ENCODE measurements at regions not wholly inside any gene's neighbourhood (a gene's known extent, or its start where the extent isn't known, plus 50 kb on each side); places are given as distances from the start of the nearest gene placed in this dataset.

GRCh38 chr1:194227161-194227560 lies 1040.7 kb upstream of the B3GALT2 start:
- no peaks in the 10 kb centered on the region for H3K27me3 Mint-ChIP-seq (ENCODE audit: insufficient read depth, unreplicated experiment)
- Histone ChIP-seq H3K27me3 (replicated peaks; ENCODE audit: control insufficient read depth, insufficient read depth, low read length) (no peaks in the 10 kb centered on the region), H3K4me1 (no peaks in the 10 kb centered on the region), H3K9me3 (no peaks in the 10 kb centered on the region), H3K36me3 (ENCODE audit: control insufficient read depth, insufficient read depth, low read length) (no peaks in the 10 kb centered on the region), H3K4me3 (ENCODE audit: low read depth, low read length) (no peak overlapping the region)
- no peak overlapping the region for H3K4me3 Mint-ChIP-seq (ENCODE audit: unreplicated experiment)
- no peaks in the 10 kb centered on the region for H3K9me3 Mint-ChIP-seq (ENCODE audit: unreplicated experiment)
- H3K36me3 Mint-ChIP-seq (ENCODE audit: insufficient read depth, unreplicated experiment) = no peaks in the 10 kb centered on the region
- no peak for TF ChIP-seq CTCF (IDR thresholded peaks at IDR 0.05; ENCODE audit: insufficient read depth in 1 of 2, low read depth in 1 of 2, low read length in 1 of 2, severe bottlenecking in 1 of 2, unreplicated experiment in 1 of 2)
- no peak overlapping the region for H3K27ac Mint-ChIP-seq (ENCODE audit: unreplicated experiment)
- BruUV-seq (replicated peaks) = no TSS peak
- ChIA-PET CTCF (no interaction called here), POLR2A (no interaction called here)
- DNase-seq = no peak
- H3K4me1 Mint-ChIP-seq (ENCODE audit: low read depth, unreplicated experiment) = no peaks in the 10 kb centered on the region
- intact Hi-C loops (cut with micrococcal nuclease; ENCODE audit: unreplicated experiment) = no loop called here

GRCh38 chr1:194225821-194226220 lies 1039.4 kb upstream of the B3GALT2 start:
- DNase-seq = no peak
- Mint-ChIP-seq H3K4me3 (ENCODE audit: unreplicated experiment) (no peak overlapping the region), H3K27me3 (ENCODE audit: insufficient read depth, unreplicated experiment) (no peaks in the 10 kb centered on the region), H3K36me3 (ENCODE audit: insufficient read depth, unreplicated experiment) (no peaks in the 10 kb centered on the region), H3K9me3 (ENCODE audit: unreplicated experiment) (no peaks in the 10 kb centered on the region), H3K4me1 (ENCODE audit: low read depth, unreplicated experiment) (no peaks in the 10 kb centered on the region), H3K27ac (ENCODE audit: unreplicated experiment) (no peak overlapping the region)
- H3K27me3 ChIP-seq (replicated peaks; ENCODE audit: control insufficient read depth, insufficient read depth, low read length) = no peaks in the 10 kb centered on the region
- no peak overlapping the region for H3K4me3 ChIP-seq (ENCODE audit: low read depth, low read length)
- H3K36me3 ChIP-seq (ENCODE audit: control insufficient read depth, insufficient read depth, low read length) = no peaks in the 10 kb centered on the region
- H3K4me1 ChIP-seq = no peaks in the 10 kb centered on the region
- H3K9me3 ChIP-seq = no peaks in the 10 kb centered on the region
- intact Hi-C loops (cut with micrococcal nuclease; ENCODE audit: unreplicated experiment) = no loop called here
- ChIA-PET CTCF (no interaction called here), POLR2A (no interaction called here)
- no TSS peak for BruUV-seq (replicated peaks)
- no peak for TF ChIP-seq CTCF (IDR thresholded peaks at IDR 0.05; ENCODE audit: insufficient read depth in 1 of 2, low read depth in 1 of 2, low read length in 1 of 2, severe bottlenecking in 1 of 2, unreplicated experiment in 1 of 2)

- BruUV-seq (replicated peaks) = no TSS peak
- CTCF ChIA-PET = no interaction called here
Measured at GRCh38 chr1:194223596-194223995, 1037.2 kb upstream of the B3GALT2 start.

More at GRCh38 chr1:194223596-194223995, 1037.2 kb upstream of the B3GALT2 start:
- intact Hi-C loops (cut with micrococcal nuclease; ENCODE audit: unreplicated experiment) = no loop called here
- H3K27ac Mint-ChIP-seq (ENCODE audit: unreplicated experiment) = no peak overlapping the region
- no peaks in the 10 kb centered on the region for H3K36me3 Mint-ChIP-seq (ENCODE audit: insufficient read depth, unreplicated experiment)
- H3K27me3 Mint-ChIP-seq (ENCODE audit: insufficient read depth, unreplicated experiment) = no peaks in the 10 kb centered on the region
- H3K9me3 Mint-ChIP-seq (ENCODE audit: unreplicated experiment) = no peaks in the 10 kb centered on the region
- no peaks in the 10 kb centered on the region for H3K27me3 ChIP-seq (replicated peaks; ENCODE audit: control insufficient read depth, insufficient read depth, low read length)
- no peaks in the 10 kb centered on the region for H3K36me3 ChIP-seq (ENCODE audit: control insufficient read depth, insufficient read depth, low read length)
- no peaks in the 10 kb centered on the region for H3K4me1 Mint-ChIP-seq (ENCODE audit: low read depth, unreplicated experiment)
- no peak for DNase-seq
- no peak for TF ChIP-seq CTCF (IDR thresholded peaks at IDR 0.05; ENCODE audit: insufficient read depth in 1 of 2, low read depth in 1 of 2, low read length in 1 of 2, severe bottlenecking in 1 of 2, unreplicated experiment in 1 of 2)
- H3K4me3 ChIP-seq (ENCODE audit: low read depth, low read length) = no peak overlapping the region
- POLR2A ChIA-PET = no interaction called here
- H3K9me3 ChIP-seq = no peaks in the 10 kb centered on the region
- no peaks in the 10 kb centered on the region for H3K4me1 ChIP-seq
- H3K4me3 Mint-ChIP-seq (ENCODE audit: unreplicated experiment) = no peak overlapping the region
